GM04503 (cell line): ENCODE measurements at regions not wholly inside any gene's neighbourhood (a gene's known extent, or its start where the extent isn't known, plus 50 kb on each side); places are given as distances from the start of the nearest gene placed in this dataset.
"Not testable (repeated sequence)": the region's sequence is repeated elsewhere in the genome, so short reads cannot be mapped to it uniquely, and the experiment has no call there.

Experiments
- DNase-seq: peaks from one replicate; pipeline ENCODE4 v3.0.0-alpha.2; 2012; ENCODE audit warnings: low read depth

GRCh38 chr16:86217001-86217890 is 293.1 kb upstream of the FOXF1 start:
- DNase-seq: no peak

- DNase-seq: no peak
Observed at GRCh38 chr16:86217891-86218270, 292.4 kb upstream of the FOXF1 start.

GRCh38 chr16:86218479-86219170 is 291.7 kb upstream of the FOXF1 start:
- no peak for DNase-seq

- DNase-seq: no peak
Observed at GRCh38 chr16:86219655-86220445, 290.5 kb upstream of the FOXF1 start.

- DNase-seq: no peak
Observed at GRCh38 chr16:86220561-86220960, 289.8 kb upstream of the FOXF1 start.

GRCh38 chr16:86221085-86221484 is 289.2 kb upstream of the FOXF1 start:
- DNase-seq: no peak

GRCh38 chr16:86222547-86222946 is 287.8 kb upstream of the FOXF1 start:
- DNase-seq: no peak

GRCh38 chr16:86222965-86223551 is 287.3 kb upstream of the FOXF1 start:
- DNase-seq: peak; percentile 83

- no peak for DNase-seq
Observed at GRCh38 chr16:86224126-86224525, 286.2 kb upstream of the FOXF1 start.

- no peak for DNase-seq
Observed at GRCh38 chr16:86224629-86225028, 285.7 kb upstream of the FOXF1 start.

- no peak for DNase-seq
Observed at GRCh38 chr16:86225905-86226371, 284.4 kb upstream of the FOXF1 start.

- no peak for DNase-seq
Observed at GRCh38 chr16:86227041-86227440, 283.3 kb upstream of the FOXF1 start.

GRCh38 chr16:86227801-86228200 is 282.5 kb upstream of the FOXF1 start:
- peak; percentile 40 for DNase-seq

GRCh38 chr16:86228713-86229112 is 281.6 kb upstream of the FOXF1 start:
- DNase-seq: no peak

GRCh38 chr16:86229283-86229682 is 281.0 kb upstream of the FOXF1 start:
- no peak for DNase-seq

GRCh38 chr16:86229866-86230656 is 280.3 kb upstream of the FOXF1 start:
- DNase-seq: no peak

- DNase-seq: no peak
Observed at GRCh38 chr16:86231321-86231995, 278.9 kb upstream of the FOXF1 start.

GRCh38 chr16:86231996-86232350 is 278.4 kb upstream of the FOXF1 start:
- no peak for DNase-seq

- DNase-seq: no peak
Observed at GRCh38 chr16:86232496-86232895, 277.8 kb upstream of the FOXF1 start.

GRCh38 chr16:86233506-86233905 is 276.8 kb upstream of the FOXF1 start:
- DNase-seq: not testable (repeated sequence)

- DNase-seq: no peak
Observed at GRCh38 chr16:86239381-86239780, 270.9 kb upstream of the FOXF1 start.
